HG02885 (cell line): ENCODE measurements at regions not wholly inside any gene's neighbourhood (a gene's known extent, or its start where the extent isn't known, plus 50 kb on each side); places are given as distances from the start of the nearest gene placed in this dataset.

Source experiments
- ATAC-seq: cut with Tn5 transposase; IDR thresholded peaks from one replicate; pipeline ENCODE4 v1.9.1; 2021; ENCODE audit warnings: mild to moderate bottlenecking; ENCODE audit not compliant: unreplicated experiment, poor library complexity

DNA sequence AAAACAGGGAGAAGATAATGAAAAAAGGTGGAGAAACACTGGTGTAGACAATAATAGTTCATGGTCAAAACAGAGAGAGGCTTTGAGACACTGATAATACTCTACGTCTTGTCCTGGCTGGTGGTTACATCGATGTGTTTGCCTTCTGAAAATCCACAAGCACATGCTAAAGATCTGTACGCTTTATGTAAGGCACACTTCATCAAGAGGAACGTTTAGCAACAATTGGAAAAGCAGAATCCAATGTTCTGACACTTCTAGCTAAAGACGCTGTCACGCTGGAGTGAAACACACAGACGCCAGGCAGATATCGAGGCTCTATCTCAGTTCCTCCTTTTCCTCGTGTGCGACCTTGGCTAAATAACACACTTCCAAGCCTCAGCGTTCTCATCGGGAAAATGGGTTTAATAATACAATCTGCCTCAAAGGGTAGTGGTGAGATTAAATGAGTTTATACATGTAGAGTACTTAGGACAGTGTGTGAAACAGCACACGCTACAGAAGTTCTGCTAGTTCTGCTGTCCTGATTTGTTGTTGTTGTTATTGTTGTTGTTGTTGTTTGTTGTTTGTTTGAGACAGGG lies 386.1 kb downstream of the SETD4 start:
- no peak for ATAC-seq

DNA sequence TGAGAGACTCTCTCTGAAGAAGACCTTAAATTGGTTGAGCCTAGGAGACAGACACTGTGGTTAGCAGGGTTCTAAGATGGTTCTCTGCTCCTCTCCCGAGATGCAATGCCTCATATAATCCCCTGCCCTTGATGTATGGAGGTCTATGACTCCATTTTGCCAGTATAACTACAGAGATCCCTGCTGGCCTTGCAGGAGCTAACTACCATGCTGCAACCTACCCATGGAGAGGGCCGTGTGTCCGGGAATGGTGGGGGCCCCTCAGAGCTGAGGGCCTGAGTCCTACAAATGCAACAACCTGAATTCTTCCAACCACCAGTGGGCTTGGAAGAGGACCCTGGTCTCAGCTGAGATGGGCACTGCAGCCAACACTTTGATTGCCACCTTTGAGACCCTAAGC lies 388.0 kb downstream of the SETD4 start:
- ATAC-seq = no peak

GRCh38 chr21:35664683-35665082 lies 395.6 kb downstream of the SETD4 start:
- no peak for ATAC-seq

DNA sequence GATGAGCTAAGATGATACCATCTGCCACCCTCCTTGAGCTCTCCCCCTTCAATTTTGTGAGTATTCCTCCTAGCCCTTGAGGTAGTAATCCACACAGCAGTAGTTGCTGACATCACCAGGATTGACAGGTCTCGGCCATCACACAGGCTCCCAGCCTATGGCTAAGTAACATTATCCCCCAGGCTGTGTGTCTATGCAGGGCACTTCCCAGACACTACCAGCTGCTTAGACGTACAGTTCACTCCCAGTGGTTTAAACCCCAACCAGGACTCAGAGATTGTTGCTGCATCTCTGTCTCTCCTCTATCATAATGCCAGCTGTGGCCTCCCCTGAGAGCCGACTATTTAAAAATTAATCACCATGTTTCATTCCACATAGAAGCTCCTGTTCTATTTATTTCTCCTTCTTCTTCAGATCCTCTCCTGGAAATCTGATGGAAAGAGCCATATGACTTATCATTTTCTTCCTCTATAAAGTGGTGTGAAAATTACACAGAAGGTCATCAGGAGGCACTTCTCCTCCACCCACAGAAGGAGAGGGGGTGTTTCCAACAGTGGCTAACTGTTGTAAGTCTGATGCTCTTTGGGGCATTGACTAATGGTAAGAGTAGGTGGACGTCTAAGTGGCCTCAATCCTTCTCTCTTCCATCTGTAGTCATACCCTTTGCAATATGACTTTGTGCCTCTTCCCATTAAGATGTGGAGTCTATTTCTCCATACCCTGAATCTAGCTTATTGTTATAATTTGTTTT lies 396.3 kb downstream of the SETD4 start:
- no peak for ATAC-seq

DNA sequence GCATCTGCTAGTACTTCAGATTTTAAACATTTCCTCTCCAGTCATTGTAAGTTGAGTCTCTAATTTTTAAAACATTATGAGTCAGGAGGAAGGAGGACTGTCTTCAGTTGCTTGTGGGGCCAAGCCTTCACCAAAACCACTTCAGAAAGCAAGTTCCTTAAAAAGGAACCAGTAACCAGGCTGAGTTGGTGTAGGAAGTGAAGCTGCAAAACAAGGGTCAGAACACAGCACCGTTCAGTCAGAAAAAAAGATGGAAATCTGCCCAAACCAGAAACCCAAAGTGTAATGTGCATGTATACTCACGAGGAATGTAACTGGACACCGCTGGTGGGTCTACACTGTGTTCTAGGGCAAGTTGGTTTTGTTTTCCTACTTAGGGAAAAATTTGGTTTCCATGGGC lies 402.1 kb downstream of the SETD4 start:
- ATAC-seq = no peak

DNA sequence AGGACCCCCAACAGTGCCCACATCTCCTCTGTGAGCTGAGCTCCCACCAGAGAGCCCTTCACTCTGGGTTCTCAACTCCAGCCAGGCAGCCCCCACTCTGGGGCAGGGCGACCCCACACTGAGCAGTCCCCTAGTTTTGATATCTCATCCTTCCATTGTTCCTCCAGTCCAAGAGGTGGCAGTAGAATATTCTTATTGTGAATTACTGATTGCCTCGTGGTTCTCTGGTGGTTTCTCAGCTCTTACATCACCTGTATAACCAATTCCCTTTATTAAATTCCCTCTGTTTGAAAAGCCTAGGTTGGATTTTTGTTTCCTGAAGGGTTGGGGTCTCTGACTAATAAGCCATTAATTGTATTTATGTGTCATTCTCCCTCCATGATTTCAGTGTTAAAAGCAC lies 407.5 kb downstream of the SETD4 start:
- ATAC-seq = no peak

DNA sequence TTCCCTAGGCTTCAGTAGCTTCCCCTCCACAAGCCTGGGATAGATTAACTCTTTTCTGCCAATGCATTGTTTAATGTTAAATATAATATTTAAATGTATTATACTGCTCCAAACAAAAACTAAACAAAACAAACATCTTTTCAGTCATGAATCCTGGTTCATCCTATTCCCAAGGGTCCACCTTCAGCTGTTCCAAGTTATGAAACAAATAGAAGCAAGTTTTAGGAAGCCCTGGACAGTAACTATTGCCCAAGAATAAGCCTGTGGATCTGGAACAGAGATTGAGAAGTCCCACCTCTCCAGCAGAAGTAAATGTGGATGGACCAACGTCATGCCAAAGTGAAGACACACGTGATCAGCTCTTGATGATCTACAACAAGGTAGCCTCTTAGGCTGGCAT lies 408.1 kb downstream of the SETD4 start:
- ATAC-seq = no peak

- ATAC-seq = no peak
Observed at GRCh38 chr21:35651196-35651595, 409.1 kb downstream of the SETD4 start.

DNA sequence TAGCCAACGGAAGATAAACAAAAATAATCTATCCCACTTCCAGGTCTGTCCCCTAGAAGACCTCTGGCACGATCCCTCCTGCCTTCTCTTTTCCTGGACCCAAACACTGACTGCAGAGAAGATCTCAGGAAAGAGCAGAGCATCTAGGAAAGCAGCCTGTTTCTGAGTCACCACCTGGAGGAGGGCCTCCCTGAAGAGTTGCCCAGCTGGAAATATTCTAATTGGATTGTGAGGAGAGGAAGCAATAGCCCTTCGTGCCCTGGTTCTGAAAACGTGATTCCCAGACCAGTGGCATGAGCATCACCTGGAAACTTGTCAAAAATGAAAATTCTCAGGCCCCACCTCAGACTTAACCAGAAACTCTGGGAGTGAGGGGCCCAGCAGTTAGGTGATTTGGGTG lies 411.1 kb downstream of the SETD4 start:
- no peak for ATAC-seq

- no peak for ATAC-seq
Observed at GRCh38 chr21:35648512-35648911, 411.8 kb downstream of the SETD4 start.

GRCh38 chr21:35646606-35647005 lies 413.7 kb downstream of the SETD4 start:
- ATAC-seq = no peak

DNA sequence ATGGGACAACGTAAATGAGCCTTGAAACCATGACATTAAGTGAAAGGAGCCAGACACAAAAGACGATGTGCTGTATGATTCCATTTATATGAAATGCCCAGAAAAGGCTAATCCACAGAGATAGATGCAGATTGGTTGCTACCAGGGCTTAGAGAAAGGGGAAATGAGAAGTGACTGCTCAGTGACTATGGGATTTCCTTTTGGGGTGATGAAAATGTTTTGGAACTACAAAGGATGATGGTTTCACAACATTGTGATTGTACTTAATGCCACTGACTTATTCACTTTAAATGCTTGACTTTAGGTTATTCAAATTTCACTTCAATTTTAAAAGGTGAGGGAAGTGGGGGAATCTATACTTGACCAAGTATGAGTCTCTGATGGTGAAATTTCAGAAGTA lies 414.3 kb downstream of the SETD4 start:
- ATAC-seq = no peak

DNA sequence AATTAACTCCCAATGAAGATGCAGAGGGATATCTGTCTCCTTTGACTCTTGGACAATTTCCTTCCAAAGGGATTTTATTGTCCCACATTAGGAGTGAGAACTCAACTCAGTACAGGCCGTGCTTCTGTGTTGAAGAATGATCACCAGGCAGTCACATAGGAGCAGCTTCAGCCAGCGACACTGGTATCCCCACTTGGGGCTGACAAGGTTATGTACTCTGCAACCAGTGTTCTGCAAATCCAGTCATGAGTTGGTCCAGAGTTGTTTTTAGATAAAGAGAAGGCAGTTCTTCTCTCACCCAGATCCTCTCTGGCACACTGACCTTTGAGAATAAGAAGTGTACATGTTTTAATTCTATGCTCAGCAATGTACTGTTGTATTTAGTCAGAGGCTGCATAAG lies 415.8 kb downstream of the SETD4 start:
- ATAC-seq = no peak

DNA sequence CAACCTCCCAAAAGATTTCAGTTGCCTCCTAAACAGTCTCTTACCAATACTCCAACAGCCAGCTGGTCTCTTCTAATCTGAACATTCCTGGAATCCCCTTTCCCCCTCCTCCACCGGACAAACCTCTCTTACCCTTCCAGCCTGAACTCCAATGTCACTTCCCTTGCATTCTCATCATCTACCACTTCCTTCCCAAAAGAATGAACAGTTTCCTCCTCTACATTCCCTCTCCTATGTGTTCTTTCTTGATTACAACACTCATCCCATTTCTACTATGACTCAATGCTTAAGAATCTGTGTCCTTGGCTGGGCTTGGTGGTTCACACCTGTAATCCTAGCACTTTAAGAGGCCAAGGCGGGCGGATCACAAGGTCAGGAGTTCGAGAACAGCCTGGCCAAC lies 417.1 kb downstream of the SETD4 start:
- ATAC-seq = no peak

DNA sequence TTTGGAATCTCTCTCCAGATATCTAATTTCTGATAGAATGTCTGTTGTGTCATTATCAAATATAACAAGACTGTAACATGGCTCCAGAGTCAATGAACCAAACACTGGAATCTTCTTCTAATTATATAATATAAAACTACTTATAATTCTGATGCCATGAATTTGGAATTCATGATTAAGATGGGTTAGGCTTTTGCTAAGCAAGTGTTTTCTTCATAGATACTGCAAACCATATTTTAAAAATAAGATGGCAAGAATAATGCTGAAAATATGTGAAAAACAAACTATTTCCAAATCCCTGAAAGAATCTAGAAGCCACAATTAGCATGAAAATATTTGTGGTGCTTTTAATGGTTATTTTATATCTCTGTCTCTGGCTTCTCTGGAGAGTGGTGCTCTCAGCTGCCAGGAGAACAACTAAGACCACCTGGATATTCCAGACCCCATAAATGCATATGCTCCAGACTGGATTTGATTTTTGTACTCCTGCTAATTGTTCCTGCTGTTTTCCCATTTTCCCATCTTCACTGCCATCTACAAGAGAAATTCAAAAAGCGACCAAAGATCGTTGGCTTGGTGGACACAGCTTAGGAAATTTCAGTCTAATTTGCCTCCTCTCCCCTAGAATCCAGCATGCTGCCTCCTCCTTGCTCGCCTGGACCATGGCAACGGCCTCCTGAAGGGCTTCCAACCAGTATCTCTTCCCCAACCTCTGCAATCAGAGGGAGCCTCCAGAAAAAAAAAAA lies 418.9 kb downstream of the SETD4 start:
- ATAC-seq = no peak

DNA sequence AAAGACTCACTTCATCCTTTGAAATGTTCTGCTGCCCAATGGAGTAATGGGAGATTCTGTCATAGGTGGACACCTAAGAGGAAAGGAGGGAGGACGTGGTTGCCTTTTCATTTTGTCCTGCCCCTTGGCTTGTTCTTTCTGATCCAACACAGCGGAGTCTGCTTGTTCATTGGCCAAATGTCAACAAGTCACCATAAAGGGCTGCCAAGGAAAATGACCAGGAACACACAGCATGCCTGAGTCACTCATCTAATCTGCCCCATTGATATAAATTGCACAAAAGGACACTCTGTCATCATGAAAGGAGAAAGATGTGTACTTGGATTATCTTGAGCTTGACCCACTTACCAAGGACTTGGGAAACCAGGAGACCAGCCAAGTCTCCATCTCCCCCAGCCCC lies 422.9 kb downstream of the SETD4 start:
- ATAC-seq = no peak

DNA sequence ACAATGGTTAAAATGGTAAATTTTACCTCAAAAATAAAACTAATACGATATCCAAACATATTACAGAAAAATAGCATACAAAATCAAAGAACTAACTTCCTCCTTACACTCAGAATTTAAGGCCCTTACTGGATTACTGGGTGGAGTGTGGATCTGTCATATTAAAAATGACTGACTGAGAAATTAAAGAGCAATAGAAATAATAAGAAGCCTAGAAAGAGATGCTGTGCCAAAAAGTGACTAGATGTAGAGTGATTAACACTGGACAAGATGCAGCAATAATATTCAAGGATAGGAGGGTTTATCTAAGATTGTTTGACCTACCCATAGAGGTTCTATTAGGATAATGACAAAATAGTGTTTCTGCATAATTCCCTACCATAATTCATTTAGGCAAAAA lies 424.3 kb downstream of the SETD4 start:
- no peak for ATAC-seq

GRCh38 chr21:35635261-35635660 lies 425.1 kb downstream of the SETD4 start:
- no peak for ATAC-seq

DNA sequence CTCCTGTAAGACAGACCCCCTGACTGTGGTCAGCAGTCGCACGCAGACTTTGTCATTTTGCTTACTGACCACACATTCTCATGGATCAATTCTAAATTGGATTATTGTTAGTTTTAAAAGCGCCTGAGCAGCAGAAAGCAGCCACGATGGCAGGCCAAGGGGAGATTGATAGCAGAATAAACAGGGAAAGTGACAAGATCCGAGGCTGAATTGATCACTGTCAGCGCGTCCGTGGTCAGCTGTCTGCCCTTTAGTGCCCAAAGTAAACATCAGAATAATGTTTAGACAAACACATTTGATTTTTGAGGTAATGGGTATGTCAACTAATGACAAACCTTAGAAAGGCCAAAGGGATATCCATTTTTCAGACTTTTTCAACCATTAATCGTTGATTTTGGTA lies 426.8 kb downstream of the SETD4 start:
- ATAC-seq = no peak

GRCh38 chr21:35632711-35633110 lies 427.6 kb downstream of the SETD4 start:
- ATAC-seq = no peak

DNA sequence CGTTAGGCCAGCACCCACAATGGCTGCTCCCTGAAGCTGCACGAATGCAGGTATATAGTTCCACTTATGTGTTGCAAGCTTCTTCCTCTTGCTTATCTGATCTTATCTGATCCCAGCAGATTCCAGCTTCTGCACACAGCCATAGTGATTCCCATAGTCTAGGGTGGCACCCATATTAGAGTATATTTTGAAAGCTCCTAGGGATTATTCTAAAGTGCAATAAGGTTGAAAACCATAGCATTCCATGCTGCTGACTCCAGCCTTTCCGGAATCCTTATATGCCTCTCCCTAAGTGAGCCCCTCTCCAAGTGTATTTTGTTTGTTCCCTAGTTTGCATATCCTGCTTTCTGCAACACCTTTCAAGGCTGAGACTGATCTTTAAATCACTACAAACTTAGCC lies 432.0 kb downstream of the SETD4 start:
- no peak for ATAC-seq

- ATAC-seq = no peak
Observed at GRCh38 chr21:35627462-35627861, 432.9 kb downstream of the SETD4 start.
